Ascending aorta (tissue), 2 donors: ENCODE measurements at regions not wholly inside any gene's neighbourhood (a gene's known extent, or its start where the extent isn't known, plus 50 kb on each side); places are given as distances from the start of the nearest gene placed in this dataset.

Source experiments
- DNase-seq, 2 donors: peaks; one replicate each; pipeline ENCODE4 v3.0.0-alpha.2; 2019; ENCODE audit warnings: low spot score in 2 of 2
- H3K27ac ChIP-seq, 2 donors: fragments of 200-600 bp; sonication (generic); one replicate each; pipeline ENCODE4 v1.5.1; 2016 to 2017; ENCODE audit warnings: mild to moderate bottlenecking in 1 of 2
- H3K27me3 ChIP-seq: fragments of 200-600 bp; sonication (generic); one replicate; pipeline ENCODE4 v1.5.1; 2017
- H3K36me3 ChIP-seq, 2 donors: fragments of 200-600 bp; sonication (generic); one replicate each; pipeline ENCODE4 v1.5.1; 2016
- H3K4me1 ChIP-seq, 2 donors: fragments of 200-600 bp; sonication (generic); one replicate each; pipeline ENCODE4 v1.5.1; 2016 to 2017; ENCODE audit warnings: mild to moderate bottlenecking in 1 of 2
- H3K4me3 ChIP-seq, 2 donors: fragments of 200-600 bp; sonication (generic); one replicate each; pipeline ENCODE4 v1.5.1; 2016 to 2017; ENCODE audit warnings: mild to moderate bottlenecking in 1 of 2
- H3K9me3 ChIP-seq, 2 donors: fragments of 200-600 bp; sonication (generic); one replicate each; pipeline ENCODE4 v1.5.1; 2016
- intact Hi-C: fragments of 100-400 bp; cut with DNase I; formaldehyde crosslinking; loops from one replicate; pipeline ENCODE4 v1.15.1; 2023
- TF ChIP-seq, protein P1 (sequence below), 3 experiments: fragments of 200-600 bp in 2 of 3; fragments of 450-650 bp in 1 of 3; sonication (generic) in 2 of 3; IDR thresholded peaks; one replicate each; pipeline ENCODE4 v1.5.1; 2016 to 2019; ENCODE audit warnings: antibody characterized with exemption in 3 of 3, mild to moderate bottlenecking in 1 of 3, moderate library complexity in 1 of 3

DNA sequence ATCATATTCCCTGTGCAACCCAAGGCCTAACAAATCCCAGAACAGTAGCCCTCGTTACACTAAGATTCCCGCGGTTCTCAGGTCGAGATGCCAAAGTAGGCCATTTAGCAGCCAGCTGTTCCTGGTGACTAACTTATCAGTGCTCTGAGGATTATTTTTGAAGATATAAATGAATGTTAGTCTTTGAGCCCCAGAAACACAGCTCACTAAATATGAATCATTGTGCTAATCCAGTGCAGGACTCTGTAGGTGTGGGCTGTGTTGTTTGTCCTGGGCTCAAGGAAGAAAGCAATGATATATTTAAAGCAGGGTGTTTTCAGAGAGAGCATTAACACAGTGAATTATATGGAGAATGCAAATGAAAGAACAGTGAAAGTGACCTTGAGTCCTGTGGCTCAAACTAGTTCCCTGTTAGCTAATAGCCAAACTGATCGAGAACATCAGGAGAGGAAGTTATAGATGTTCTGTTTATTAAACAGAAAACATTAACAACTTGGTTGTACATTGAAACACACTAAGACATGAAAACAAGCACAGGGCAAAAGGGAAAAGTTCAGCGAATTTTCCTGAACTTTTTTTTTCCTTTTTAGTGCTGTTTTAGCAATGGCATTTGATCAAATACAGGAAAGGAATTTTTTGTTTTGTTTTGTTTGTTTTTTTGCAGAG lies 228.3 kb downstream of the RNF152 start:
- no peaks in the 10 kb centered on the region for H3K36me3 ChIP-seq
- no peaks in the 10 kb centered on the region for H3K27me3 ChIP-seq
- H3K9me3 ChIP-seq, result no peaks in the 10 kb centered on the region
- TF ChIP-seq, protein P1, sequence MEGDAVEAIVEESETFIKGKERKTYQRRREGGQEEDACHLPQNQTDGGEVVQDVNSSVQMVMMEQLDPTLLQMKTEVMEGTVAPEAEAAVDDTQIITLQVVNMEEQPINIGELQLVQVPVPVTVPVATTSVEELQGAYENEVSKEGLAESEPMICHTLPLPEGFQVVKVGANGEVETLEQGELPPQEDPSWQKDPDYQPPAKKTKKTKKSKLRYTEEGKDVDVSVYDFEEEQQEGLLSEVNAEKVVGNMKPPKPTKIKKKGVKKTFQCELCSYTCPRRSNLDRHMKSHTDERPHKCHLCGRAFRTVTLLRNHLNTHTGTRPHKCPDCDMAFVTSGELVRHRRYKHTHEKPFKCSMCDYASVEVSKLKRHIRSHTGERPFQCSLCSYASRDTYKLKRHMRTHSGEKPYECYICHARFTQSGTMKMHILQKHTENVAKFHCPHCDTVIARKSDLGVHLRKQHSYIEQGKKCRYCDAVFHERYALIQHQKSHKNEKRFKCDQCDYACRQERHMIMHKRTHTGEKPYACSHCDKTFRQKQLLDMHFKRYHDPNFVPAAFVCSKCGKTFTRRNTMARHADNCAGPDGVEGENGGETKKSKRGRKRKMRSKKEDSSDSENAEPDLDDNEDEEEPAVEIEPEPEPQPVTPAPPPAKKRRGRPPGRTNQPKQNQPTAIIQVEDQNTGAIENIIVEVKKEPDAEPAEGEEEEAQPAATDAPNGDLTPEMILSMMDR (IDR thresholded peaks at IDR 0.05), result no peak
- intact Hi-C loops, result no loop called here
- no peak overlapping the region for H3K4me3 ChIP-seq
- H3K4me1 ChIP-seq, result no peaks in the 10 kb centered on the region
- H3K27ac ChIP-seq, result no peak overlapping the region
- no peak for DNase-seq

DNA sequence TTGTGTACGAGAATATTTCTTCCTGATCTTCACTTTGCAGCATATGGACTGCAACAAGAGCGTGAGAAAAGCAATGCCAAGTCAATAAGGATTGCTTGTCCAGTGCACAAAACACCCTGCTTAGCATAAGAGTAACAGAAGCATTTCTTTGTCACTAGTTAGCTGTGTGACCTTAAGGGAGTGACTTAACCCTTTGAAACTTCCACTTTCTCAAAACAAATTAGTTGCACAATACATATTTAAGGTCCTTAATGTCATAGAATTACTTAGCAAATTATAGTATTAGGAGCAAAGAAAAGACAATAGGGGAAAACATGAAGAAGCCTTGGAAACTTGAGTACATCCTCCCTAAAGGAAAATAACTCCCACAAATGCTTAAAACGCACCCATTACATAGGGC lies 230.1 kb downstream of the RNF152 start:
- Histone ChIP-seq H3K4me1 (no peaks in the 10 kb centered on the region), H3K9me3 (no peaks in the 10 kb centered on the region), H3K27me3 (no peaks in the 10 kb centered on the region), H3K36me3 (no peaks in the 10 kb centered on the region), H3K4me3 (no peak overlapping the region), H3K27ac (no peak overlapping the region)
- TF ChIP-seq, protein P1 (IDR thresholded peaks at IDR 0.05), result no peak
- intact Hi-C loops, result no loop called here
- DNase-seq, result no peak

DNA sequence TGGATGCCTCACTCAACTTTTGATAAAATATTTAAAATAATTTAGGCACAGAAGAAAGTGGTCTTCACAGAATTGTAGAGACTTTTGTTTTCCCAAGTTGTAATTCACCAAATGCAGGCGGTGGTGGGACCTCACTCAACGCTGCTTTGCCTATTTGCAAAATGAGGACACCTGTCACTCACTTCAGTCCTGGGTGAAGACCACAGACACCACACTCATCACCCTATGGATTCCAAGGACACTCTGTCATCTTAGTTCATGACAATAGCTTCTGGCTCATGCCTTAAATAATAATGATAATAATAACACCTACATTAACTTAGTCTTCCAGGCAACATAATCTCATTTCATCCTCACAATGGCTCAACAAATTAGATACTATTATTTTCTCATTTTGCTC lies 234.4 kb downstream of the RNF152 start:
- TF ChIP-seq, protein P1 (IDR thresholded peaks at IDR 0.05), result no peak
- no peaks in the 10 kb centered on the region for H3K4me1 ChIP-seq
- intact Hi-C loops, result no loop called here
- no peaks in the 10 kb centered on the region for H3K9me3 ChIP-seq
- no peak overlapping the region for H3K4me3 ChIP-seq
- H3K36me3 ChIP-seq, result no peaks in the 10 kb centered on the region
- H3K27ac ChIP-seq, result no peak overlapping the region
- DNase-seq, result no peak
- H3K27me3 ChIP-seq, result no peaks in the 10 kb centered on the region

DNA sequence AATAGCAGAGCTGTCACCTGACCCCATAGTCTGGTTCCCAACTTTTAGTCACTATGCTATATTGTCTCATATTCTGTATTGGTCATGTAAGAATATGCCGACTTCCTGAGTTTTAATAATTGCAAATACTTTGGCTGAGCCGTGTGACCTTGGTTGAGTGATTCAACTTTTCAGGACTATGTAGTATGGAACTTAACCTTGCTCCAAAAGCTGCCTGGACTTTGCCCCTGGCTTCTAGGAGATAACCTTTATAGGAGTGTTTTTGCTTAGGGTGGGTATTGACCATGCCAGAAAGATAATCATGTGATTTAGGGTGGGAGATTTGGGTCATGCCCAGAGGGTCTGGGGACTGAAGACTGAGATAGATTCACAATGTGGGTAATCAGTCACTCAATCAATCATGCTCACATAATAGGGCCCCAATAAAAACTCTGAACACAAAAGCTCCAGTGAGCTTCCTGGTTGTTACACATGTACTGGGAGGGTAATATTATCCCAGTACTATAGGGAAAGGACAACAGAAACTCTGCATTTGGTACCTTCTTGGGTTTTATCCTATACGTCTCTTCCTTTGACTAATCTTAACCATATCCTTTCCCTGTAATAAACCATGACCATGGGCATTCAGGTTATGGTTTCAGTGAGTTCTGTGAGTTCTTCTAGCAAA lies 235.6 kb downstream of the RNF152 start:
- H3K27ac ChIP-seq, result no peak overlapping the region
- TF ChIP-seq, protein P1 (IDR thresholded peaks at IDR 0.05), result no peak
- no peaks in the 10 kb centered on the region for H3K9me3 ChIP-seq
- no peak for DNase-seq
- H3K27me3 ChIP-seq, result no peaks in the 10 kb centered on the region
- intact Hi-C loops, result no loop called here
- H3K4me1 ChIP-seq, result no peaks in the 10 kb centered on the region
- no peaks in the 10 kb centered on the region for H3K36me3 ChIP-seq
- no peak overlapping the region for H3K4me3 ChIP-seq

DNA sequence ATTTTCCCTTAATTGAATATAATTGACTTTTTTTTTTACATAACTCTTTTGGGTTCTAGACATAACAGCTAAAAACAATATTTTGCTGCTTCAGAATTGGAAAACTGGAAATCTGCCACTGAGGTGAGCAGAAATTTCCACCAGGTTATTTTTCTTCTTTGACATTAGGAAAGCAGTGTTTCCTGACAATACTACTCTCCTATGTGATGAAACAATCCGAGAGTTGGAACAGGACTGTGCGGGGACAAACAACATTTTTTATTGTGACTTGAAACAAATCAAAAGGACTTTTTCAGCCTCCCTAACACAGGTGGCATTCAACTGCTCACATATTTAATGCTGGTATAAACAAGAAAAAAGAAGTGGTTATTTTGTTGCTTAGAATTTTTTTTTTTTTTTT lies 237.2 kb downstream of the RNF152 start:
- H3K27me3 ChIP-seq, result no peaks in the 10 kb centered on the region
- H3K4me1 ChIP-seq, result no peaks in the 10 kb centered on the region
- no peak overlapping the region for H3K27ac ChIP-seq
- intact Hi-C loops, result no loop called here
- no peak for DNase-seq
- H3K9me3 ChIP-seq, result no peaks in the 10 kb centered on the region
- H3K36me3 ChIP-seq, result no peaks in the 10 kb centered on the region
- H3K4me3 ChIP-seq, result no peak overlapping the region
- TF ChIP-seq, protein P1 (IDR thresholded peaks at IDR 0.05), result no peak
